Left lung (tissue), 4 donors: ENCODE measurements at regions not wholly inside any gene's neighbourhood (a gene's known extent, or its start where the extent isn't known, plus 50 kb on each side); places are given as distances from the start of the nearest gene placed in this dataset.

Experiments
- ATAC-seq: fragments of 200-7000 bp; cut with Tn5 transposase; one replicate; pipeline ENCODE4 v1.9.1; 2020; ENCODE audit warnings: moderate library complexity
- DNase-seq, 4 donors: peaks; one replicate each; pipeline ENCODE4 v3.0.0-alpha.2; 2013 to 2020
- H3K27ac ChIP-seq, 2 donors: fragments of 200-600 bp; sonication (generic) in 1 of 2; one replicate each; pipeline versions ENCODE4 v1.5.0 to v1.8.0; 2020 to 2021
- H3K27me3 ChIP-seq, 2 donors: fragments of 200-600 bp; sonication (generic) in 1 of 2; one replicate each; pipeline versions ENCODE4 v1.5.0 to v1.8.0; 2020 to 2021
- H3K36me3 ChIP-seq, 2 donors: fragments of 200-600 bp; sonication (generic) in 1 of 2; one replicate each; pipeline versions ENCODE4 v1.5.0 to v1.8.0; 2020 to 2021
- H3K4me1 ChIP-seq, 2 donors: fragments of 200-600 bp; one replicate each; pipeline ENCODE4 v1.8.0; 2021
- H3K4me3 ChIP-seq, 2 donors: fragments of 200-600 bp; sonication (generic) in 1 of 2; one replicate each; pipeline versions ENCODE4 v1.5.0 to v1.8.0; 2020 to 2021; ENCODE audit warnings: mild to moderate bottlenecking in 1 of 2
- H3K9me3 ChIP-seq, 2 donors: fragments of 200-600 bp; sonication (generic) in 1 of 2; one replicate each; pipeline versions ENCODE4 v1.5.0 to v1.8.0; 2020 to 2021
- intact Hi-C, 2 donors: fragments of 100-400 bp; cut with DNase I; formaldehyde crosslinking; loops; one replicate each; pipeline versions ENCODE4 v1.11.2 to v1.14.2; 2022
- TF ChIP-seq, protein P1 (sequence below), 2 donors: fragments of 200-600 bp; sonication (generic) in 1 of 2; IDR thresholded peaks; one replicate each; pipeline versions ENCODE4 v1.5.0 to v1.8.0; 2021; ENCODE audit warnings: antibody characterized with exemption in 2 of 2
- donor health status: DM: no; HTN: yes; CAD: no.
- donor health status: DM: no; HTN: no; CAD: no.

DNA sequence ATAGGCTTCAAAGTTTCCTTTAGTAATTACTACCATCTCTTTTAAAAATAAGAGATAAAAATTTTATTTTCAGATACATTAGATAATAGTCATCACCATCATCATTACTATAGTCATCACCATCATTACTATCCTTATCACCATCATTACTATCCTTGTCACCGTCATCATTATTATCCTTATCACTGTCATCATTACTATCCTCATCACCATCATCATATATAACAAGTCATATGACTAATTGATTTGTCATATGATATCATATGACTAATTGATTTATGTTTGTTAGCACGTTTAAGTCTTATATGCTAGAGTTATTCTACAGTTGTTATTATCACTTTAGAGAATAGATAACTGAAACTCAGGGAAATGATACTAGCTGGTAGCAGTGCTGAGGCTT is 382.1 kb upstream of the CDH18 start:
- Histone ChIP-seq H3K4me1 (no peaks in the 10 kb centered on the region), H3K4me3 (no peak overlapping the region), H3K27me3 (no peaks in the 10 kb centered on the region), H3K36me3 (no peaks in the 10 kb centered on the region), H3K27ac (no peak overlapping the region), H3K9me3 (no peaks in the 10 kb centered on the region)
- intact Hi-C loops = no loop called here
- ATAC-seq (no peak), DNase-seq (no peak)
- TF ChIP-seq, protein P1, sequence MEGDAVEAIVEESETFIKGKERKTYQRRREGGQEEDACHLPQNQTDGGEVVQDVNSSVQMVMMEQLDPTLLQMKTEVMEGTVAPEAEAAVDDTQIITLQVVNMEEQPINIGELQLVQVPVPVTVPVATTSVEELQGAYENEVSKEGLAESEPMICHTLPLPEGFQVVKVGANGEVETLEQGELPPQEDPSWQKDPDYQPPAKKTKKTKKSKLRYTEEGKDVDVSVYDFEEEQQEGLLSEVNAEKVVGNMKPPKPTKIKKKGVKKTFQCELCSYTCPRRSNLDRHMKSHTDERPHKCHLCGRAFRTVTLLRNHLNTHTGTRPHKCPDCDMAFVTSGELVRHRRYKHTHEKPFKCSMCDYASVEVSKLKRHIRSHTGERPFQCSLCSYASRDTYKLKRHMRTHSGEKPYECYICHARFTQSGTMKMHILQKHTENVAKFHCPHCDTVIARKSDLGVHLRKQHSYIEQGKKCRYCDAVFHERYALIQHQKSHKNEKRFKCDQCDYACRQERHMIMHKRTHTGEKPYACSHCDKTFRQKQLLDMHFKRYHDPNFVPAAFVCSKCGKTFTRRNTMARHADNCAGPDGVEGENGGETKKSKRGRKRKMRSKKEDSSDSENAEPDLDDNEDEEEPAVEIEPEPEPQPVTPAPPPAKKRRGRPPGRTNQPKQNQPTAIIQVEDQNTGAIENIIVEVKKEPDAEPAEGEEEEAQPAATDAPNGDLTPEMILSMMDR (IDR thresholded peaks at IDR 0.05) = no peak

DNA sequence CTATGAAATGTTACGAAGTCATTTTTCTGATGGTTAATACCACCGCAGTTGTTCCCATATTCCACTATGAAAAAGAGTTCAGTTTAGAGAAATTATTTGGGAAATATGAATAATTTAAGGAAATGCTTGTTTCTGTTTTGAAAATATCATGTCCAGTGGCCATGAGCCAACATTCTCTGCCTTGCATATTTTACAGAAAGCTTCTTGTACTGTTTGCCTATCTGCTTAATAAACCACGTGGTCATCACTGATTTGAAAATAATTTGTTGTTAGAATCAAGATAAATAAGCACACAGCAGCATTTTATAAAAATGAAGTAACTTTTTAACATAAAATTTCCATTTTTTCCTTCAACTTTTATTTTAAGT is 381.5 kb upstream of the CDH18 start:
- no peaks in the 10 kb centered on the region for H3K9me3 ChIP-seq
- ATAC-seq = no peak
- peak in 1 of 4 donors; percentile 21 for DNase-seq
- H3K36me3 ChIP-seq = no peaks in the 10 kb centered on the region
- no peaks in the 10 kb centered on the region for H3K27me3 ChIP-seq
- no peak overlapping the region for H3K4me3 ChIP-seq
- no peak overlapping the region for H3K27ac ChIP-seq
- TF ChIP-seq, protein P1 (IDR thresholded peaks at IDR 0.05) = no peak
- intact Hi-C loops = no loop called here
- H3K4me1 ChIP-seq = no peaks in the 10 kb centered on the region

- intact Hi-C loops = no loop called here
- H3K27ac ChIP-seq = no peak overlapping the region
- H3K4me1 ChIP-seq = no peaks in the 10 kb centered on the region
- no peak overlapping the region for H3K4me3 ChIP-seq
- ATAC-seq (no peak), DNase-seq (no peak)
- TF ChIP-seq, protein P1 (IDR thresholded peaks at IDR 0.05) = no peak
- no peaks in the 10 kb centered on the region for H3K36me3 ChIP-seq
- no peaks in the 10 kb centered on the region for H3K9me3 ChIP-seq
- H3K27me3 ChIP-seq = no peaks in the 10 kb centered on the region
Measured at GRCh38 chr5:20368571-20369517, 380.8 kb upstream of the CDH18 start.

DNA sequence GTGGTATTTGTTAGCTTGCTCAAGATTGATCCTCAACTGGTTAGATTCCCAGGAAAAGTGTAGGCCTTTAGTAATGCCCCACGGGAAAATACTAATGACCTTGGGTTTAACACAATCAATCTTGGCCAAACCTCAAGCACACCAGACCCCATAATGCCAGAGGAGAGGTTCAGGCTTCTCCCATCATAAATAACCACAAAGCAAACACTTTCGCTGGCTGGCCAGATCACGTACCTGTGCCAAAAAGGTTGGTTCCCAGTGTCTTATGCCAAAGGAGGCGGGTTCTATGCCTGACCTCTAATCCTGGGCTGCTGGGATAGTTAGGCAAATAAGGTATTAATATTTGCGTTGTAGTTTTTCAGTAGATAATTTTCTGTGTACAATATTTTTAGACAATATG is 379.2 kb upstream of the CDH18 start:
- no peaks in the 10 kb centered on the region for H3K4me1 ChIP-seq
- H3K9me3 ChIP-seq = no peaks in the 10 kb centered on the region
- no peak overlapping the region for H3K4me3 ChIP-seq
- no peak overlapping the region for H3K27ac ChIP-seq
- no peaks in the 10 kb centered on the region for H3K27me3 ChIP-seq
- TF ChIP-seq, protein P1 (IDR thresholded peaks at IDR 0.05) = no peak
- intact Hi-C loops = no loop called here
- DNase-seq (no peak), ATAC-seq (no peak)
- no peaks in the 10 kb centered on the region for H3K36me3 ChIP-seq

- Histone ChIP-seq H3K4me3 (no peak overlapping the region), H3K27me3 (no peaks in the 10 kb centered on the region), H3K4me1 (no peaks in the 10 kb centered on the region), H3K27ac (no peak overlapping the region), H3K36me3 (no peaks in the 10 kb centered on the region), H3K9me3 (peaks cover 0 to 3% of the 10 kb centered on the region in 2 donors)
- ATAC-seq (no peak), DNase-seq (no peak)
- intact Hi-C loops = no loop called here
- TF ChIP-seq, protein P1 (IDR thresholded peaks at IDR 0.05) = no peak
Measured at GRCh38 chr5:20360263-20360662, 372.3 kb upstream of the CDH18 start.
